ENCODE measurements at regions not wholly inside any gene's neighbourhood (a gene's known extent, or its start where the extent isn't known, plus 50 kb on each side); places are given as distances from the start of the nearest gene placed in this dataset.

GRCh38 chr6:76788155-76788554 lies 675.1 kb downstream of the HTR1B start:
- Histone ChIP-seq H3K4me2 (no peak overlapping the region), H3K4me3 (IDR thresholded peaks at IDR 0.05; ENCODE audit: insufficient read depth, low read depth, low read length) (no peak overlapping the region), H3K4me1 (ENCODE audit: low read depth, poor library complexity, severe bottlenecking) (no peaks in the 10 kb centered on the region), H3K27me3 (ENCODE audit: insufficient read depth, low read depth) (no peaks in the 10 kb centered on the region), H3K27ac (no peak overlapping the region), H2AFZ (ENCODE audit: low read depth) (no peak overlapping the region), H4K20me1 (ENCODE audit: insufficient read depth) (no peaks in the 10 kb centered on the region), H3K79me2 (ENCODE audit: insufficient read depth, low read depth) (no peaks in the 10 kb centered on the region), H3K36me3 (ENCODE audit: insufficient read depth) (no peaks in the 10 kb centered on the region), H3K9ac (no peak overlapping the region)
- no peak for TF ChIP-seq CTCF (conservative IDR thresholded peaks at IDR 0.05; ENCODE audit: low read depth, low read length)

GRCh38 chr6:76779068-76779467 lies 684.2 kb downstream of the HTR1B start:
- no peaks in the 10 kb centered on the region for H3K36me3 ChIP-seq (ENCODE audit: insufficient read depth)
- H3K4me3 ChIP-seq (IDR thresholded peaks at IDR 0.05; ENCODE audit: insufficient read depth, low read depth, low read length), result no peak overlapping the region
- no peak for TF ChIP-seq CTCF (conservative IDR thresholded peaks at IDR 0.05; ENCODE audit: low read depth, low read length)
- no peak overlapping the region for H3K4me2 ChIP-seq
- H4K20me1 ChIP-seq (ENCODE audit: insufficient read depth), result no peaks in the 10 kb centered on the region
- no peak overlapping the region for H3K9ac ChIP-seq
- H3K27me3 ChIP-seq (ENCODE audit: insufficient read depth, low read depth), result no peaks in the 10 kb centered on the region
- no peaks in the 10 kb centered on the region for H3K4me1 ChIP-seq (ENCODE audit: low read depth, poor library complexity, severe bottlenecking)
- no peak overlapping the region for H2AFZ ChIP-seq (ENCODE audit: low read depth)
- no peaks in the 10 kb centered on the region for H3K79me2 ChIP-seq (ENCODE audit: insufficient read depth, low read depth)
- H3K27ac ChIP-seq, result no peak overlapping the region

GRCh38 chr6:76776876-76777275 lies 686.4 kb downstream of the HTR1B start:
- H2AFZ ChIP-seq (ENCODE audit: low read depth), result no peak overlapping the region
- H3K27me3 ChIP-seq (ENCODE audit: insufficient read depth, low read depth), result no peaks in the 10 kb centered on the region
- H4K20me1 ChIP-seq (ENCODE audit: insufficient read depth), result no peaks in the 10 kb centered on the region
- no peaks in the 10 kb centered on the region for H3K4me1 ChIP-seq (ENCODE audit: low read depth, poor library complexity, severe bottlenecking)
- no peak overlapping the region for H3K27ac ChIP-seq
- H3K4me3 ChIP-seq (IDR thresholded peaks at IDR 0.05; ENCODE audit: insufficient read depth, low read depth, low read length), result no peak overlapping the region
- no peak overlapping the region for H3K4me2 ChIP-seq
- no peaks in the 10 kb centered on the region for H3K36me3 ChIP-seq (ENCODE audit: insufficient read depth)
- no peak overlapping the region for H3K9ac ChIP-seq
- no peak for TF ChIP-seq CTCF (conservative IDR thresholded peaks at IDR 0.05; ENCODE audit: low read depth, low read length)
- H3K79me2 ChIP-seq (ENCODE audit: insufficient read depth, low read depth), result no peaks in the 10 kb centered on the region

- Histone ChIP-seq H3K27me3 (ENCODE audit: insufficient read depth, low read depth) (no peaks in the 10 kb centered on the region), H3K79me2 (ENCODE audit: insufficient read depth, low read depth) (no peaks in the 10 kb centered on the region), H3K9ac (no peak overlapping the region), H3K4me2 (no peak overlapping the region), H4K20me1 (ENCODE audit: insufficient read depth) (no peaks in the 10 kb centered on the region), H3K36me3 (ENCODE audit: insufficient read depth) (no peaks in the 10 kb centered on the region), H2AFZ (ENCODE audit: low read depth) (no peak overlapping the region), H3K27ac (no peak overlapping the region), H3K4me3 (IDR thresholded peaks at IDR 0.05; ENCODE audit: insufficient read depth, low read depth, low read length) (no peak overlapping the region), H3K4me1 (ENCODE audit: low read depth, poor library complexity, severe bottlenecking) (no peaks in the 10 kb centered on the region)
- no peak for TF ChIP-seq CTCF (conservative IDR thresholded peaks at IDR 0.05; ENCODE audit: low read depth, low read length)
These were observed 688.4 kb downstream of the HTR1B start for GRCh38 chr6:76774781-76775384.
